HEK293T (cell line): ENCODE measurements at regions not wholly inside any gene's neighbourhood (a gene's known extent, or its start where the extent isn't known, plus 50 kb on each side); places are given as distances from the start of the nearest gene placed in this dataset.

Source experiments
- ARNT ChIP-seq: fragments of 450-650 bp; IDR thresholded peaks from 2 replicates; pipeline ENCODE4 v1.6.1; 2017; ENCODE audit warnings: mild to moderate bottlenecking
- BHLHE40 ChIP-seq: fragments of 450-650 bp; IDR thresholded peaks from 2 replicates; pipeline ENCODE4 v1.6.1; 2016; ENCODE audit warnings: mild to moderate bottlenecking, moderate library complexity, borderline replicate concordance
- CTBP1 ChIP-seq: fragments of 450-650 bp; IDR thresholded peaks from 2 replicates; pipeline ENCODE4 v1.6.1; 2016; ENCODE audit warnings: borderline replicate concordance
- ELF4 ChIP-seq: fragments of 450-650 bp; IDR thresholded peaks from 2 replicates; pipeline ENCODE4 v1.6.1; 2017; ENCODE audit warnings: antibody characterized with exemption
- FOXA1 ChIP-seq: fragments of 450-650 bp; IDR thresholded peaks from 2 replicates; pipeline ENCODE4 v1.6.1; 2016; ENCODE audit warnings: mild to moderate bottlenecking
- FOXK2 ChIP-seq: fragments of 450-650 bp; IDR thresholded peaks from 2 replicates; pipeline ENCODE4 v1.6.1; 2016; ENCODE audit warnings: mild to moderate bottlenecking
- FOXM1 ChIP-seq: fragments of 450-650 bp; IDR thresholded peaks from 2 replicates; pipeline ENCODE4 v1.6.1; 2017; ENCODE audit warnings: mild to moderate bottlenecking, borderline replicate concordance
- L3MBTL2 ChIP-seq: fragments of 450-650 bp; conservative IDR thresholded peaks from 2 replicates; pipeline ENCODE4 v1.6.1; 2016; ENCODE audit warnings: mild to moderate bottlenecking
- LEF1 ChIP-seq: fragments of 450-650 bp; IDR thresholded peaks from 2 replicates; pipeline ENCODE4 v1.6.1; 2017; ENCODE audit warnings: mild to moderate bottlenecking, borderline replicate concordance
- NFRKB ChIP-seq: fragments of 450-650 bp; IDR thresholded peaks from 2 replicates; pipeline ENCODE4 v1.6.1; 2016; ENCODE audit warnings: mild to moderate bottlenecking, moderate library complexity
- PKNOX1 ChIP-seq: fragments of 450-650 bp; IDR thresholded peaks from 2 replicates; pipeline ENCODE4 v1.6.1; 2016
- TARDBP ChIP-seq: fragments of 450-650 bp; IDR thresholded peaks from 2 replicates; pipeline ENCODE4 v1.6.1; 2016

GRCh38 chr14:98724734-98725133 is 547.3 kb downstream of the BCL11B start:
- no peak for TF ChIP-seq NFRKB
- TF ChIP-seq CTBP1 = no peak
- no peak for TF ChIP-seq BHLHE40
- no peak for TF ChIP-seq ELF4
- no peak for TF ChIP-seq ARNT
- no peak for TF ChIP-seq PKNOX1
- TF ChIP-seq L3MBTL2 = no peak
- no peak for TF ChIP-seq TARDBP
- TF ChIP-seq LEF1 = no peak
- TF ChIP-seq FOXM1 = no peak
- TF ChIP-seq FOXA1 = no peak
- no peak for TF ChIP-seq FOXK2
